A549 (cell line): ENCODE measurements at regions not wholly inside any gene's neighbourhood (a gene's known extent, or its start where the extent isn't known, plus 50 kb on each side); places are given as distances from the start of the nearest gene placed in this dataset.

ENCODE experiments used
- EP300 ChIP-seq, 2 experiments: fragments of >200 bp; sonication (Bioruptor Twin); formaldehyde crosslinking; IDR thresholded peaks; 2 replicates in 1 of 2; 3 replicates in 1 of 2; pipeline ENCODE4 v1.6.1; 2016 to 2017
- HDAC2 ChIP-seq: fragments of 200-600 bp; sonication (generic); IDR thresholded peaks from 2 replicates; pipeline ENCODE4 v1.6.1; 2016
- POLR2AphosphoS2 ChIP-seq: conservative IDR thresholded peaks from 2 replicates; pipeline ENCODE4 v1.6.1; 2012; ENCODE audit warnings: low read length, improper control_type of control experiment, inconsistent platforms
- TF ChIP-seq, protein P1 (sequence below): fragments of >200 bp; sonication (Bioruptor Twin); formaldehyde crosslinking; IDR thresholded peaks from 3 replicates; pipeline ENCODE4 v1.5.1; 2016

GRCh38 chr10:100664316-100665149 is 80.8 kb upstream of the PAX2 start:
- TF ChIP-seq, protein P1, sequence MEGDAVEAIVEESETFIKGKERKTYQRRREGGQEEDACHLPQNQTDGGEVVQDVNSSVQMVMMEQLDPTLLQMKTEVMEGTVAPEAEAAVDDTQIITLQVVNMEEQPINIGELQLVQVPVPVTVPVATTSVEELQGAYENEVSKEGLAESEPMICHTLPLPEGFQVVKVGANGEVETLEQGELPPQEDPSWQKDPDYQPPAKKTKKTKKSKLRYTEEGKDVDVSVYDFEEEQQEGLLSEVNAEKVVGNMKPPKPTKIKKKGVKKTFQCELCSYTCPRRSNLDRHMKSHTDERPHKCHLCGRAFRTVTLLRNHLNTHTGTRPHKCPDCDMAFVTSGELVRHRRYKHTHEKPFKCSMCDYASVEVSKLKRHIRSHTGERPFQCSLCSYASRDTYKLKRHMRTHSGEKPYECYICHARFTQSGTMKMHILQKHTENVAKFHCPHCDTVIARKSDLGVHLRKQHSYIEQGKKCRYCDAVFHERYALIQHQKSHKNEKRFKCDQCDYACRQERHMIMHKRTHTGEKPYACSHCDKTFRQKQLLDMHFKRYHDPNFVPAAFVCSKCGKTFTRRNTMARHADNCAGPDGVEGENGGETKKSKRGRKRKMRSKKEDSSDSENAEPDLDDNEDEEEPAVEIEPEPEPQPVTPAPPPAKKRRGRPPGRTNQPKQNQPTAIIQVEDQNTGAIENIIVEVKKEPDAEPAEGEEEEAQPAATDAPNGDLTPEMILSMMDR, result no peak
- TF ChIP-seq HDAC2 (no peak), POLR2AphosphoS2 (no peak), EP300 (IDR thresholded peaks at IDR 0.05) (no peak)
